Urothelium cell line (cell line): ENCODE measurements at regions not wholly inside any gene's neighbourhood (a gene's known extent, or its start where the extent isn't known, plus 50 kb on each side); places are given as distances from the start of the nearest gene placed in this dataset.

ENCODE experiments used
- DNase-seq: peaks from one replicate; pipeline ENCODE4 v3.0.0; 2011; ENCODE audit warnings: low spot score, mixed read lengths
- FAIRE-seq: peaks from 2 replicates; lab custom pipeline; 2011; peaks lifted over from hg19 to GRCh38; lab: Jason Lieb, UNC

GRCh38 chr11:32200136-32200847 is 109.4 kb downstream of the RCN1 start:
- DNase-seq (no peak), FAIRE-seq (no peak)

GRCh38 chr11:32204751-32205150 is 113.9 kb downstream of the RCN1 start:
- no peak for FAIRE-seq
- no peak for DNase-seq

GRCh38 chr11:32210556-32210955 is 119.7 kb downstream of the RCN1 start:
- DNase-seq (peak; percentile 55), FAIRE-seq (no peak)

GRCh38 chr11:32213223-32213622 is 122.3 kb downstream of the RCN1 start:
- DNase-seq (peak; percentile 80), FAIRE-seq (no peak)

- DNase-seq (no peak), FAIRE-seq (no peak)
Observed at GRCh38 chr11:32215157-32215556, 124.3 kb downstream of the RCN1 start.

- FAIRE-seq (no peak), DNase-seq (no peak)
Observed at GRCh38 chr11:32216749-32217148, 125.9 kb downstream of the RCN1 start.

GRCh38 chr11:32219320-32219719 is 128.4 kb downstream of the RCN1 start:
- no peak for FAIRE-seq
- DNase-seq = no peak

GRCh38 chr11:32221476-32222032 is 130.7 kb downstream of the RCN1 start:
- FAIRE-seq (no peak), DNase-seq (no peak)

GRCh38 chr11:32224580-32224979 is 133.7 kb downstream of the RCN1 start:
- no peak for FAIRE-seq

GRCh38 chr11:32225571-32226285 is 134.9 kb downstream of the RCN1 start:
- FAIRE-seq (no peak), DNase-seq (no peak)

More at GRCh38 chr11:32224580-32224979, 133.7 kb downstream of the RCN1 start:
- DNase-seq = no peak

GRCh38 chr11:32226480-32226879 is 135.6 kb downstream of the RCN1 start:
- DNase-seq (no peak), FAIRE-seq (no peak)

GRCh38 chr11:32229576-32230240 is 138.8 kb downstream of the RCN1 start:
- FAIRE-seq = no peak
- DNase-seq = no peak

- no peak for FAIRE-seq
- peak; percentile 51 for DNase-seq
Observed at GRCh38 chr11:32231909-32232493, 141.1 kb downstream of the RCN1 start.

- DNase-seq (no peak), FAIRE-seq (no peak)
Observed at GRCh38 chr11:32232516-32232915, 141.6 kb downstream of the RCN1 start.

- FAIRE-seq = no peak
- no peak for DNase-seq
Observed at GRCh38 chr11:32233276-32233675, 142.4 kb downstream of the RCN1 start.

GRCh38 chr11:32233928-32234327 is 143.1 kb downstream of the RCN1 start:
- DNase-seq (no peak), FAIRE-seq (no peak)

- FAIRE-seq (no peak), DNase-seq (no peak)
Observed at GRCh38 chr11:32244453-32244852, 153.6 kb downstream of the RCN1 start.

GRCh38 chr11:32253706-32254105 is 162.8 kb downstream of the RCN1 start:
- DNase-seq = no peak
- no peak for FAIRE-seq

- no peak for FAIRE-seq
- DNase-seq = no peak
Observed at GRCh38 chr11:32255841-32256240, 165.0 kb downstream of the RCN1 start.

- no peak for FAIRE-seq
Observed at GRCh38 chr11:32256466-32256865, 165.6 kb downstream of the RCN1 start.

GRCh38 chr11:32259641-32260081 is 168.8 kb downstream of the RCN1 start:
- no peak for FAIRE-seq

More at GRCh38 chr11:32256466-32256865, 165.6 kb downstream of the RCN1 start:
- no peak for DNase-seq

More at GRCh38 chr11:32259641-32260081, 168.8 kb downstream of the RCN1 start:
- DNase-seq = no peak
